GM10266 (cell line): ENCODE measurements at regions not wholly inside any gene's neighbourhood (a gene's known extent, or its start where the extent isn't known, plus 50 kb on each side); places are given as distances from the start of the nearest gene placed in this dataset.
"Not testable (repeated sequence)": the region's sequence is repeated elsewhere in the genome, so short reads cannot be mapped to it uniquely, and the experiment has no call there.

ENCODE experiments used
- DNase-seq: peaks from one replicate; pipeline ENCODE4 v3.0.0; 2012; ENCODE audit errors: extremely low spot score
- CTCF ChIP-seq: IDR thresholded peaks from 2 replicates; pipeline ENCODE4 v1.5.1; 2012; ENCODE audit warnings: mild to moderate bottlenecking, low read depth; ENCODE audit not compliant: control insufficient read depth, insufficient read depth; ENCODE audit errors: missing control alignments

GRCh38 chr2:4979111-4979510, 713.1 kb upstream of the SOX11 start:
- TF ChIP-seq CTCF, result no peak
- DNase-seq, result no peak

- DNase-seq, result no peak
- TF ChIP-seq CTCF, result no peak
Measured at GRCh38 chr2:4980995-4981394, 711.2 kb upstream of the SOX11 start.

GRCh38 chr2:4981802-4982409, 710.3 kb upstream of the SOX11 start:
- DNase-seq, result no peak
- TF ChIP-seq CTCF, result no peak

- not testable (repeated sequence) for DNase-seq
Measured at GRCh38 chr2:4988444-4988843, 703.7 kb upstream of the SOX11 start.

GRCh38 chr2:4992226-4992625, 700.0 kb upstream of the SOX11 start:
- no peak for DNase-seq
- no peak for TF ChIP-seq CTCF

GRCh38 chr2:4995466-4995865, 696.7 kb upstream of the SOX11 start:
- no peak for TF ChIP-seq CTCF
- DNase-seq, result no peak

GRCh38 chr2:5007596-5007995, 684.6 kb upstream of the SOX11 start:
- no peak for TF ChIP-seq CTCF
- no peak for DNase-seq

- no peak for DNase-seq
- TF ChIP-seq CTCF, result no peak
Measured at GRCh38 chr2:5019324-5019723, 672.9 kb upstream of the SOX11 start.
